Parathyroid adenoma (tissue), 2 donors: ENCODE measurements at regions not wholly inside any gene's neighbourhood (a gene's known extent, or its start where the extent isn't known, plus 50 kb on each side); places are given as distances from the start of the nearest gene placed in this dataset.

Source experiments
- H2AFZ ChIP-seq: fragments of 300-600 bp; sonication (generic); one replicate; pipeline ENCODE4 v1.7.0; 2017; ENCODE audit warnings: antibody characterized with exemption, mild to moderate bottlenecking
- H3K27ac ChIP-seq: fragments of 300-600 bp; sonication (generic); one replicate; pipeline ENCODE4 v1.7.0; 2017
- H3K27me3 ChIP-seq: fragments of 300-600 bp; sonication (generic); one replicate; pipeline ENCODE4 v1.7.0; 2017; ENCODE audit warnings: low read length; ENCODE audit not compliant: control insufficient read depth, insufficient read depth
- H3K36me3 ChIP-seq: fragments of 300-600 bp; sonication (generic); one replicate; pipeline ENCODE4 v1.7.0; 2017; ENCODE audit warnings: low read length; ENCODE audit not compliant: control insufficient read depth, insufficient read depth
- H3K4me1 ChIP-seq: fragments of 300-600 bp; sonication (generic); one replicate; pipeline ENCODE4 v1.7.0; 2017; ENCODE audit warnings: control low read depth
- H3K4me2 ChIP-seq: fragments of 300-600 bp; sonication (generic); one replicate; pipeline ENCODE4 v1.7.0; 2017; ENCODE audit warnings: low read length
- H3K4me3 ChIP-seq: fragments of 300-600 bp; sonication (generic); one replicate; pipeline ENCODE4 v1.7.0; 2017; ENCODE audit warnings: low read depth, low read length
- H3K79me2 ChIP-seq: fragments of 300-600 bp; sonication (generic); one replicate; pipeline ENCODE4 v1.7.0; 2017; ENCODE audit warnings: control low read depth
- H3K9ac ChIP-seq: fragments of 300-600 bp; sonication (generic); one replicate; pipeline ENCODE4 v1.7.0; 2017; ENCODE audit warnings: mild to moderate bottlenecking
- H3K9me3 ChIP-seq: fragments of 300-600 bp; sonication (generic); one replicate; pipeline ENCODE4 v1.7.0; 2017; ENCODE audit warnings: low read length; ENCODE audit not compliant: control insufficient read depth
- CTCF ChIP-seq: fragments of 300-600 bp; sonication (generic); IDR thresholded peaks from one replicate; pipeline ENCODE4 v1.7.0; 2017; ENCODE audit warnings: antibody characterized with exemption, mild to moderate bottlenecking
- donor health status: primary hyperparathyroidism.

- no peak overlapping the region for H3K4me3 ChIP-seq
- H3K27ac ChIP-seq: no peak overlapping the region
- H3K27me3 ChIP-seq: no peaks in the 10 kb centered on the region
- no peaks in the 10 kb centered on the region for H3K36me3 ChIP-seq
- H3K9ac ChIP-seq: no peak overlapping the region
- no peak for TF ChIP-seq CTCF
- H3K4me2 ChIP-seq: peak overlapping the region; percentile 7
- H2AFZ ChIP-seq: peak overlapping the region; percentile 36
- no peaks in the 10 kb centered on the region for H3K79me2 ChIP-seq
- H3K4me1 ChIP-seq: peaks cover 10% of the 10 kb centered on the region
- no peaks in the 10 kb centered on the region for H3K9me3 ChIP-seq
These were observed 281.1 kb upstream of the MAP3K1 start for GRCh38 chr5:56534102-56534829.

GRCh38 chr5:56532466-56532865 lies 282.9 kb upstream of the MAP3K1 start:
- Histone ChIP-seq H3K27me3 (no peaks in the 10 kb centered on the region), H3K4me3 (no peak overlapping the region), H3K79me2 (no peaks in the 10 kb centered on the region), H3K4me1 (peaks cover 10% of the 10 kb centered on the region), H3K27ac (no peak overlapping the region), H2AFZ (no peak overlapping the region), H3K9me3 (no peaks in the 10 kb centered on the region), H3K4me2 (no peak overlapping the region), H3K36me3 (no peaks in the 10 kb centered on the region), H3K9ac (no peak overlapping the region)
- no peak for TF ChIP-seq CTCF

- H3K36me3 ChIP-seq: no peaks in the 10 kb centered on the region
- H3K27ac ChIP-seq: no peak overlapping the region
- H3K27me3 ChIP-seq: no peaks in the 10 kb centered on the region
- no peaks in the 10 kb centered on the region for H3K79me2 ChIP-seq
- H3K4me3 ChIP-seq: no peak overlapping the region
- no peak for TF ChIP-seq CTCF
- no peak overlapping the region for H3K4me2 ChIP-seq
- peaks cover 10% of the 10 kb centered on the region for H3K4me1 ChIP-seq
- H3K9ac ChIP-seq: no peak overlapping the region
- H3K9me3 ChIP-seq: no peaks in the 10 kb centered on the region
- H2AFZ ChIP-seq: no peak overlapping the region
These were observed 284.7 kb upstream of the MAP3K1 start for GRCh38 chr5:56530626-56531138.

DNA sequence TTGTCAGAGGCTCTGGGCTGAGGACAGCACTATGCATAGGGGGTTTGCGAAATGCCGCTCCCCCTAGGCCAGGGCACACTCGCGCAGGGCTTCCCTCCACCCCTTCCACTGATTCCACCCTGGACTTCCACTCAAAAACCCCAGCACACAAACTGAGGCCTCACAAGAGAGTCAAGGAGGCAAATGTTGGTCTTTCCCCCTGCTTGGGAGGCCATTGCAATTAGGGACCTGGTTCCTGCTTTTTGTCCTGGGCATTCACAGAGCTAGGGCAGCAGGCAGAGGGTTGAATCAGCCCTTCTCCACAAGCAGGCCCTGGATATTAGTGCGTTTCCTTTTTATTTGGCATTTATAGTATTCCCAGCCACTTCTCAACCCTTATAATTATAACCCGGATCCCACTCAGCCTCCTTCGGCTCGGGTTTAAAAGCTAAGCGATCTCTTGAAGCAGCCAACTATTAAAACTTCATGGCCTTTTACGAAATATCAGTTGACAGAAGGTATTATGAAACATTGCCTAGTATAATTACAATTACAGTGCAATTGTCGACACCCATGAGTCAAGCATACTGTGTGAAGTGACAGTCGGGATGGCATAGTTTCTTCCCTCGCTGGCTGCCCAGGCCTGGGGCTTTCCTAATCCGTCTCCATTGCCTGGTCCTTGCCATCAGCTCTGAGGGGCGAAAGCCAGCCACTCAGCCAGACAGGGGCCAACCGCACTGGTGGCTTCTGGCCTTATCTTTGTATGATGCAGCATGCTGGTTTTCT lies 285.5 kb upstream of the MAP3K1 start:
- H3K9me3 ChIP-seq: no peaks in the 10 kb centered on the region
- H3K4me2 ChIP-seq: no peak overlapping the region
- H3K79me2 ChIP-seq: no peaks in the 10 kb centered on the region
- H3K36me3 ChIP-seq: no peaks in the 10 kb centered on the region
- H3K27ac ChIP-seq: no peak overlapping the region
- H3K9ac ChIP-seq: no peak overlapping the region
- no peak overlapping the region for H3K4me3 ChIP-seq
- no peak for TF ChIP-seq CTCF
- no peaks in the 10 kb centered on the region for H3K27me3 ChIP-seq
- H3K4me1 ChIP-seq: peaks cover 10% of the 10 kb centered on the region
- no peak overlapping the region for H2AFZ ChIP-seq
